Central memory CD8-positive, alpha-beta T cell (primary cell): ENCODE measurements at regions not wholly inside any gene's neighbourhood (a gene's known extent, or its start where the extent isn't known, plus 50 kb on each side); places are given as distances from the start of the nearest gene placed in this dataset.

Experiments used
- ATAC-seq: fragments of 150-1000 bp; cut with Tn5 transposase; replicated peaks from 2 replicates; pipeline ENCODE4 v1.10.0; 2022; ENCODE audit warnings: mild to moderate bottlenecking, moderate FRiP score, moderate number of reproducible peaks; ENCODE audit not compliant: poor library complexity, severe bottlenecking; ENCODE audit errors: extremely low read depth
- DNase-seq, 2 donors: peaks; one replicate each; pipeline ENCODE4 v3.0.0; 2021; ENCODE audit warnings: low spot score in 2 of 2
- H3K27ac Mint-ChIP-seq: one replicate; pipeline ENCODE4 v1.8.0; 2022; ENCODE audit warnings: low read depth, mild to moderate bottlenecking, moderate library complexity, mixed read lengths
- H3K27me3 Mint-ChIP-seq: one replicate; pipeline ENCODE4 v1.8.0; 2022; ENCODE audit warnings: mixed read lengths
- H3K36me3 Mint-ChIP-seq: one replicate; pipeline ENCODE4 v1.8.0; 2022; ENCODE audit warnings: mild to moderate bottlenecking, moderate library complexity, mixed read lengths; ENCODE audit not compliant: insufficient read depth
- H3K4me1 Mint-ChIP-seq: one replicate; pipeline ENCODE4 v1.8.0; 2022; ENCODE audit warnings: mixed read lengths
- H3K4me3 Mint-ChIP-seq: one replicate; pipeline ENCODE4 v1.8.0; 2022; ENCODE audit warnings: mild to moderate bottlenecking, moderate library complexity, mixed read lengths
- H3K9me3 Mint-ChIP-seq: one replicate; pipeline ENCODE4 v1.8.0; 2022; ENCODE audit warnings: mixed read lengths

- H3K9me3 Mint-ChIP-seq, result peaks cover 6% of the 10 kb centered on the region
- DNase-seq, result no peak
- H3K4me3 Mint-ChIP-seq, result no peak overlapping the region
Observed at GRCh38 chr6:141290941-141291721, 841.6 kb upstream of the GJE1 start.

DNA sequence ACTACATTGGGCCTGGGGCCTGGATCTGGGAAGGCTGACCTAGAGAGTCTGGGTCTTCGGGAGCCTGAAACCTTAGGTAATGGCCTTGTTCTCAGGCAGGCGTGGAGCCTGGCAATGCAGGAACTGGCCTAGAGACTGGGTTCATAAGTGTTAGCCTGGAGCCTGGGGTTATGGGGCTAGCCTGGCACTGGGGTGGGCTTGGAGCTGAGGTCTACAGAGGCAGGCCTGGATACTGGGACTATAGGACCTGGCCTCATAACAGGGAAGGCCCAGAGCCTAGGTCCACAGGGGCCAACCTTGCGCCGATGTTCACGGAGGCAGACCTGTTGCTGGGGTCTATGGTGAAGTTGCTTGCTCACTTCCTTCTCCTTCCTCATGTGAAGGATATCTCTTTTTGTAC is 843.8 kb upstream of the GJE1 start:
- no peaks in the 10 kb centered on the region for H3K4me1 Mint-ChIP-seq
- DNase-seq (no peak), ATAC-seq (no peak)
- no peaks in the 10 kb centered on the region for H3K27me3 Mint-ChIP-seq
- no peak overlapping the region for H3K27ac Mint-ChIP-seq
- peaks cover 6% of the 10 kb centered on the region for H3K9me3 Mint-ChIP-seq
- no peak overlapping the region for H3K4me3 Mint-ChIP-seq
- peaks cover 1% of the 10 kb centered on the region for H3K36me3 Mint-ChIP-seq

More at GRCh38 chr6:141290941-141291721, 841.6 kb upstream of the GJE1 start:
- Mint-ChIP-seq H3K36me3 (peaks cover 1% of the 10 kb centered on the region), H3K27me3 (no peaks in the 10 kb centered on the region), H3K4me1 (no peaks in the 10 kb centered on the region), H3K27ac (no peak overlapping the region)
- no peak for ATAC-seq

DNA sequence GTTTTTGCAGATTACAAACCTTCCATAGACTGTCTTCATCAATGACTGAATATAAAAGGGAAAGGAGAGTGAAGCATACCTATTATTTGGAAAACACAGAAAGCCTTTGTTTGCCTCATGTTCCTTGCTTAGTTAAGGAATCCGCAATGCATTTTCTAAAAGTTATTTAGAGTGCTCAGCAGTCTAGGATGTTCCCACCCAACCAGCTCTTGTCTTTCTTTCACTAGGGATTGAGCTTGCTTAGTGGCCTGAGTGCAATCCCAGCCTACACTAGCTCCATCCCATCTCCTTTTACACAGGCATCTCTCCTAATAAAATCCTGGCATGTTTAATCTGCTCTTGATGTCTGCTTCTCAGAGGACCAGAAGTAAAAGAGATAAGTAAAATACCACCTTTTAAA is 850.5 kb upstream of the GJE1 start:
- no peak overlapping the region for H3K4me3 Mint-ChIP-seq
- H3K4me1 Mint-ChIP-seq, result no peaks in the 10 kb centered on the region
- H3K36me3 Mint-ChIP-seq, result no peaks in the 10 kb centered on the region

DNA sequence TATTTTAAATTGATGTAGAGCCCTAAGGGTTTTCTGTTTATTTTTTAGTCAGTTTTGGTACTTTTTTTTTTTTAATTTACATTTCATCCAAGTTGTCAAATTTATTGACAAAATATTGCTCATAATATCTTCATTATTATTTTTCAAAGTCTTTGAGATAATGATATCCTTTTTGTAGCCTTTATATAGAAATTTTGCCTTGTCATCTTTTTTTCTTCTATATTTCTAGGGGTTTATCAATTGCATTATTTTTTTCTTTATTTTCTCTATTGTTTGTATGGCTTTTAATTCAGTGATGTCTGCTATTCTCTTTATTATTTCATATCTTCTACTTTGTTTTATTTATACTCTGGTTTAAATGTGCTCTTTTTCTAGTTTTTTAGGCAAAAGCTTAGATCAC is 863.0 kb upstream of the GJE1 start:
- H3K9me3 Mint-ChIP-seq, result no peaks in the 10 kb centered on the region
- H3K4me1 Mint-ChIP-seq, result peaks cover 5% of the 10 kb centered on the region
- H3K4me3 Mint-ChIP-seq, result no peak overlapping the region
- no peaks in the 10 kb centered on the region for H3K27me3 Mint-ChIP-seq
- ATAC-seq, result no peak
- no peaks in the 10 kb centered on the region for H3K36me3 Mint-ChIP-seq
- DNase-seq, result no peak
- no peak overlapping the region for H3K27ac Mint-ChIP-seq

More for the DNA sequence above, 850.5 kb upstream of the GJE1 start:
- ATAC-seq, result no peak
- no peak overlapping the region for H3K27ac Mint-ChIP-seq
- DNase-seq, result no peak
- H3K9me3 Mint-ChIP-seq, result no peaks in the 10 kb centered on the region
- H3K27me3 Mint-ChIP-seq, result no peaks in the 10 kb centered on the region

- no peak overlapping the region for H3K4me3 Mint-ChIP-seq
- no peaks in the 10 kb centered on the region for H3K9me3 Mint-ChIP-seq
- H3K36me3 Mint-ChIP-seq, result no peaks in the 10 kb centered on the region
- H3K27ac Mint-ChIP-seq, result no peak overlapping the region
- ATAC-seq (no peak), DNase-seq (no peak)
- H3K27me3 Mint-ChIP-seq, result no peaks in the 10 kb centered on the region
- peaks cover 5% of the 10 kb centered on the region for H3K4me1 Mint-ChIP-seq
Observed at GRCh38 chr6:141267420-141267819, 865.3 kb upstream of the GJE1 start.

- H3K4me3 Mint-ChIP-seq, result no peak overlapping the region
- H3K36me3 Mint-ChIP-seq, result no peaks in the 10 kb centered on the region
- DNase-seq, result no peak
- no peak overlapping the region for H3K27ac Mint-ChIP-seq
- H3K27me3 Mint-ChIP-seq, result no peaks in the 10 kb centered on the region
- peaks cover 5% of the 10 kb centered on the region for H3K4me1 Mint-ChIP-seq
- no peak for ATAC-seq
- no peaks in the 10 kb centered on the region for H3K9me3 Mint-ChIP-seq
Observed at GRCh38 chr6:141265756-141266623, 866.7 kb upstream of the GJE1 start.

- Mint-ChIP-seq H3K4me3 (no peak overlapping the region), H3K9me3 (no peaks in the 10 kb centered on the region), H3K27ac (no peak overlapping the region), H3K4me1 (peaks cover 5% of the 10 kb centered on the region), H3K27me3 (no peaks in the 10 kb centered on the region), H3K36me3 (no peaks in the 10 kb centered on the region)
- DNase-seq (no peak), ATAC-seq (no peak)
Observed at GRCh38 chr6:141264101-141264500, 868.6 kb upstream of the GJE1 start.

- H3K36me3 Mint-ChIP-seq, result no peaks in the 10 kb centered on the region
- ATAC-seq, result no peak
Observed at GRCh38 chr6:141261672-141262060, 871.1 kb upstream of the GJE1 start.

GRCh38 chr6:141261016-141261671 is 871.6 kb upstream of the GJE1 start:
- DNase-seq (no peak), ATAC-seq (no peak)
- no peaks in the 10 kb centered on the region for H3K36me3 Mint-ChIP-seq
- H3K4me1 Mint-ChIP-seq, result peaks cover 1% of the 10 kb centered on the region
- H3K4me3 Mint-ChIP-seq, result no peak overlapping the region
- no peaks in the 10 kb centered on the region for H3K27me3 Mint-ChIP-seq
- no peaks in the 10 kb centered on the region for H3K9me3 Mint-ChIP-seq
- no peak overlapping the region for H3K27ac Mint-ChIP-seq

More at GRCh38 chr6:141261672-141262060, 871.1 kb upstream of the GJE1 start:
- no peak for DNase-seq
- Mint-ChIP-seq H3K4me3 (no peak overlapping the region), H3K27me3 (no peaks in the 10 kb centered on the region), H3K27ac (no peak overlapping the region), H3K4me1 (peaks cover 5% of the 10 kb centered on the region), H3K9me3 (no peaks in the 10 kb centered on the region)

GRCh38 chr6:141260627-141261015 is 872.1 kb upstream of the GJE1 start:
- Mint-ChIP-seq H3K4me3 (no peak overlapping the region), H3K27ac (no peak overlapping the region), H3K27me3 (no peaks in the 10 kb centered on the region), H3K4me1 (no peaks in the 10 kb centered on the region), H3K9me3 (no peaks in the 10 kb centered on the region), H3K36me3 (no peaks in the 10 kb centered on the region)
- no peak for DNase-seq
- ATAC-seq, result no peak

GRCh38 chr6:141259807-141260206 is 872.9 kb upstream of the GJE1 start:
- H3K27ac Mint-ChIP-seq, result no peak overlapping the region
- no peaks in the 10 kb centered on the region for H3K36me3 Mint-ChIP-seq
- no peaks in the 10 kb centered on the region for H3K4me1 Mint-ChIP-seq
- H3K9me3 Mint-ChIP-seq, result no peaks in the 10 kb centered on the region
- H3K27me3 Mint-ChIP-seq, result no peaks in the 10 kb centered on the region
- ATAC-seq, result no peak
- no peak overlapping the region for H3K4me3 Mint-ChIP-seq
- DNase-seq, result no peak

DNA sequence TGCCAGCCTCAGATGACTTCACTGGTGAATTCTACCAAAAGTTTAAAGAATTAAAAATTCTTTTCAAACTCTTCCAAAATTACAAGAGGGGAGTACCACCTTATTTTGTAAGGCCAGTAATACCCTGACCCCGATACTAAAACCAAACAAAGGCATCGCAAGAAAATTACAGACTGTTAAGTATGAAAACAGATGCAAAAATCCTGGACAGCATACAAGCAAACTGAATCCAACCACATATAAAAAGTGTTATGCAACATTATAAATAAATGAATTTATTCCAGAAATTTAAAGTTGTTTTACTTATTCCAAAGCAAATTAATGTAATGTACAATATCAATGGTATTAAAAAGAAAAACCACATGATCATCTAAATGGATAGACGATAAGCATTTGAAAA is 873.6 kb upstream of the GJE1 start:
- DNase-seq, result no peak
- Mint-ChIP-seq H3K36me3 (no peaks in the 10 kb centered on the region), H3K27ac (no peak overlapping the region), H3K4me1 (no peaks in the 10 kb centered on the region), H3K9me3 (no peaks in the 10 kb centered on the region), H3K4me3 (no peak overlapping the region), H3K27me3 (no peaks in the 10 kb centered on the region)
- ATAC-seq, result no peak
